CD4-positive, alpha-beta memory T cell (primary cell): ENCODE measurements at regions not wholly inside any gene's neighbourhood (a gene's known extent, or its start where the extent isn't known, plus 50 kb on each side); places are given as distances from the start of the nearest gene placed in this dataset.

Experiments used
- CTCF ChIA-PET: fragments of 350-600 bp; sonication (Branson Sonifier 250); formaldehyde crosslinking; loops from one replicate; lab custom pipeline; 2021; ENCODE audit warnings: inconsistent platforms; ENCODE audit not compliant: partially characterized antibody; lab: Charles Lee
- POLR2A ChIA-PET: fragments of 350-600 bp; sonication (Branson Sonifier 250); formaldehyde crosslinking; loops from one replicate; lab custom pipeline; 2021; ENCODE audit not compliant: partially characterized antibody; lab: Charles Lee
- DNase-seq, 5 donors: peaks; one replicate each; pipeline versions ENCODE4 v3.0.0 to v3.0.0-alpha.2; 2020 to 2022; ENCODE audit warnings: mixed read lengths in 1 of 5
- H3K27ac ChIP-seq: one replicate; pipeline ENCODE4 v1.7.0; 2013; ENCODE audit warnings: low read depth, low read length
- H3K27me3 ChIP-seq: 2 replicates; pipeline ENCODE4 v1.7.0; 2013; ENCODE audit warnings: mild to moderate bottlenecking, low read length, moderate library complexity; ENCODE audit not compliant: insufficient read depth
- H3K36me3 ChIP-seq: 2 replicates; pipeline ENCODE4 v1.7.0; 2013; ENCODE audit warnings: mild to moderate bottlenecking, low read length, moderate library complexity; ENCODE audit not compliant: insufficient read depth
- H3K4me1 ChIP-seq: 2 replicates; pipeline ENCODE4 v1.7.0; 2013; ENCODE audit warnings: mild to moderate bottlenecking, low read length, moderate library complexity; ENCODE audit not compliant: insufficient read depth
- H3K4me3 ChIP-seq, 2 donors: one replicate each; pipeline ENCODE4 v1.7.0; 2013; ENCODE audit warnings: low read length in 2 of 2, mild to moderate bottlenecking in 1 of 2
- H3K9me3 ChIP-seq, 2 donors: one replicate each; pipeline ENCODE4 v1.7.0; 2013; ENCODE audit warnings: low read length in 2 of 2, control low read depth in 1 of 2; ENCODE audit not compliant: control insufficient read depth in 1 of 2
- H3K27ac Mint-ChIP-seq, 7 donors: one replicate each; pipeline ENCODE4 v1.8.0; 2020 to 2021; ENCODE audit warnings: mixed read lengths in 7 of 7, mild to moderate bottlenecking in 6 of 7, inconsistent platforms in 3 of 7, moderate library complexity in 3 of 7
- H3K27me3 Mint-ChIP-seq, 2 donors: one replicate each; pipeline ENCODE4 v1.8.0; 2020 to 2021; ENCODE audit warnings: mixed read lengths in 2 of 2
- H3K36me3 Mint-ChIP-seq, 2 donors: one replicate each; pipeline ENCODE4 v1.8.0; 2020 to 2021; ENCODE audit warnings: mixed read lengths in 2 of 2, inconsistent platforms in 1 of 2, mild to moderate bottlenecking in 1 of 2
- H3K4me1 Mint-ChIP-seq, 4 donors: one replicate each; pipeline ENCODE4 v1.8.0; 2020 to 2021; ENCODE audit warnings: mixed read lengths in 4 of 4, mild to moderate bottlenecking in 1 of 4
- H3K4me3 Mint-ChIP-seq, 8 donors: one replicate each; pipeline ENCODE4 v1.8.0; 2020 to 2021; ENCODE audit warnings: mixed read lengths in 8 of 8, mild to moderate bottlenecking in 7 of 8, moderate library complexity in 6 of 8, inconsistent platforms in 3 of 8
- H3K9me3 Mint-ChIP-seq, 8 donors: one replicate each; pipeline ENCODE4 v1.8.0; 2020 to 2021; ENCODE audit warnings: mixed read lengths in 8 of 8, mild to moderate bottlenecking in 5 of 8, inconsistent platforms in 3 of 8, moderate library complexity in 1 of 8
- intact Hi-C: fragments of 100-400 bp; cut with micrococcal nuclease; formaldehyde crosslinking; loops from one replicate; pipeline ENCODE4 v1.15.1; 2023

DNA sequence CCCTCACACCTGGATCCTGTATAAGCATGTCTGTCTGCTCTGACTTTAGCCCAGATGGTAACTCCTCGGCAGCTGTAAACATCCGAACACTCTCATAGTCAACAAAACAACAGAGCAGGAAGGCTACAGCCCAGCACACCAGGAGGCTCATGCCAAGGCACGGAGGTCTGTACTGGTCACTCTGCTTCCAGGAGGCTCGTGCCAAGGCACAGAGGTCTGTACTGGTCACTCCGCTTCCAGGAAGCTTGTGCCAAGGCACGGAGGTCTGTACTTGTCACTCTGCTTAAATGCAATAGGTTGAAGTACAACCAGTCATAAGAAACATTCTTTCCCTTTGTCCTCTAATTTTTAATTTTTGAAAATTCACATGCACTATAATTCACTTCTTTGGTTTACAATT lies 190.1 kb upstream of the CDH4 start:
- Mint-ChIP-seq H3K9me3 (peaks cover 0 to 11% (median 2%) of the 10 kb centered on the region in 8 donors), H3K36me3 (no peaks in the 10 kb centered on the region), H3K27me3 (no peaks in the 10 kb centered on the region), H3K27ac (no peak overlapping the region), H3K4me3 (peak overlapping the region in 1 of 8 donors; percentile 49), H3K4me1 (no peaks in the 10 kb centered on the region)
- no peaks in the 10 kb centered on the region for H3K36me3 ChIP-seq
- CTCF ChIA-PET, result no interaction called here
- no peak for DNase-seq
- no peaks in the 10 kb centered on the region for H3K27me3 ChIP-seq
- POLR2A ChIA-PET, result no interaction called here
- H3K4me1 ChIP-seq, result no peaks in the 10 kb centered on the region
- H3K4me3 ChIP-seq, result no peak overlapping the region
- H3K27ac ChIP-seq, result no peak overlapping the region
- intact Hi-C loops, result no loop called here
- no peaks in the 10 kb centered on the region for H3K9me3 ChIP-seq

DNA sequence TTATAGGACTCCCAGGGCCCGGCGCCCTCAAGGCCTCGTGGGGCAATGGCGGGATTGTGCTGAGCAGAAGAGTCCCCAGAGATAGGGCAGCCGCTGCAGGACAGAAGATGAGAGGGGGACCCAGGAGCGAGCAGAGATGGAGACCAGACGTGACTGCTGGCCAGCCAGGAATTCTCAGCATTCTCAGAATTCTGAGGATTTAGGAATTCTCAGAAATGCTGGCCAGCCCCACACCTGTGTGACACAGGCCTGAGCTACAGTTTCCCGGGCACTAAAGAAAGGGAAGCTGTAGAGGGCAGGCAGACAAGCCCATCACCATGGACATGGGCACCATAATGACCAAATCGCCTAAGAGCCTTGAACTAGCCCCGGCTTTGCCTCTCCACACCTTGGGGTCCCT lies 186.2 kb upstream of the CDH4 start:
- ChIA-PET POLR2A (no interaction called here), CTCF (no interaction called here)
- Mint-ChIP-seq H3K27ac (no peak overlapping the region), H3K4me3 (no peak overlapping the region), H3K27me3 (no peaks in the 10 kb centered on the region), H3K9me3 (peaks cover 0 to 7% (median 3%) of the 10 kb centered on the region in 8 donors), H3K36me3 (no peaks in the 10 kb centered on the region), H3K4me1 (no peaks in the 10 kb centered on the region)
- Histone ChIP-seq H3K9me3 (no peaks in the 10 kb centered on the region), H3K4me3 (no peak overlapping the region), H3K27ac (no peak overlapping the region), H3K36me3 (no peaks in the 10 kb centered on the region), H3K4me1 (no peaks in the 10 kb centered on the region), H3K27me3 (no peaks in the 10 kb centered on the region)
- DNase-seq, result no peak
- intact Hi-C loops, result no loop called here

DNA sequence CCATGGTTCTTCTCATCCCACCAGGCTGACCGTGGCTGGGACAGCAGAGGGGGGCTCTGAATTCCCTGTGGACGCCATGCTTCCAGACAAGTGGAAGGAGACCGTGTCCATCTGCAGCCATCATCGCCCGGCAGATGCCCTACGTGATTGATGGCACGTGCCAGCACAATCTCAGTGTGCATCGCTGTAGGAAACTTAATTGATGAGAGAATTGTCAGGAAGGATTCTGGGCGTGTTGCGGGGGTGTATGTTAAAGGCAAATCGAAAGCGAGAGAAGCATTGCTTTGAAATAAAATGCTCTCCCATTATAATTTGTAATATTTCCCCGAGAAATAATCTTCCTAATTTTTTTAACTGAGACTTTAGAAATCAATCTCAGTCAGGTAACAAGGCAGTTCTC lies 185.5 kb upstream of the CDH4 start:
- H3K4me3 ChIP-seq, result no peak overlapping the region
- Mint-ChIP-seq H3K27me3 (no peaks in the 10 kb centered on the region), H3K27ac (no peak overlapping the region), H3K4me3 (no peak overlapping the region), H3K9me3 (peaks cover 0 to 7% (median 2%) of the 10 kb centered on the region in 8 donors), H3K4me1 (no peaks in the 10 kb centered on the region), H3K36me3 (no peaks in the 10 kb centered on the region)
- no peaks in the 10 kb centered on the region for H3K27me3 ChIP-seq
- H3K4me1 ChIP-seq, result no peaks in the 10 kb centered on the region
- H3K27ac ChIP-seq, result no peak overlapping the region
- no peaks in the 10 kb centered on the region for H3K36me3 ChIP-seq
- intact Hi-C loops, result no loop called here
- ChIA-PET CTCF (no interaction called here), POLR2A (no interaction called here)
- DNase-seq, result no peak
- no peaks in the 10 kb centered on the region for H3K9me3 ChIP-seq

DNA sequence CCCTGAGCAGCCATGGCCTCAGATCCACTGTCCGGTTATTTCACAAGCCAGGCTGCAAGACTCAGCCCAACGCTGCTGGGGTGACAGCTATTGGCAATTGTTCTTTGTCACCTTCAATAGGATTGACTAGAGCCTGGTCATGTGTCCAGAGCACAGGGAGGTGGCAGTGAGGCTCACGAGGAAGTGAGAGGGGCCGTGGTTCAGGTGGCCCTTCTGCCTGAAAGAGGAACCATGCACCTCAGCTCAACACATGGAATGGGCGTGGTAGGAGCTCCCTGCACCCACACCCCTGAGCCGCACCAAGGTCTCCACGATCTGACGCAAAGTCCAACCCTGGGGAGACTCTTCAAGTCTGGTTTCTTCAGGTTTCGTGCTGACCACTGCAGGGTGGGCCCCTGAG lies 184.8 kb upstream of the CDH4 start:
- ChIA-PET CTCF (no interaction called here), POLR2A (no interaction called here)
- Histone ChIP-seq H3K27ac (no peak overlapping the region), H3K4me3 (no peak overlapping the region), H3K27me3 (no peaks in the 10 kb centered on the region), H3K4me1 (no peaks in the 10 kb centered on the region), H3K9me3 (no peaks in the 10 kb centered on the region), H3K36me3 (no peaks in the 10 kb centered on the region)
- no peak overlapping the region for H3K27ac Mint-ChIP-seq
- no peak for DNase-seq
- H3K9me3 Mint-ChIP-seq, result peaks cover 0 to 5% (median 3%) of the 10 kb centered on the region in 8 donors
- intact Hi-C loops, result no loop called here
- H3K27me3 Mint-ChIP-seq, result no peaks in the 10 kb centered on the region
- no peak overlapping the region for H3K4me3 Mint-ChIP-seq
- H3K36me3 Mint-ChIP-seq, result no peaks in the 10 kb centered on the region
- H3K4me1 Mint-ChIP-seq, result no peaks in the 10 kb centered on the region

DNA sequence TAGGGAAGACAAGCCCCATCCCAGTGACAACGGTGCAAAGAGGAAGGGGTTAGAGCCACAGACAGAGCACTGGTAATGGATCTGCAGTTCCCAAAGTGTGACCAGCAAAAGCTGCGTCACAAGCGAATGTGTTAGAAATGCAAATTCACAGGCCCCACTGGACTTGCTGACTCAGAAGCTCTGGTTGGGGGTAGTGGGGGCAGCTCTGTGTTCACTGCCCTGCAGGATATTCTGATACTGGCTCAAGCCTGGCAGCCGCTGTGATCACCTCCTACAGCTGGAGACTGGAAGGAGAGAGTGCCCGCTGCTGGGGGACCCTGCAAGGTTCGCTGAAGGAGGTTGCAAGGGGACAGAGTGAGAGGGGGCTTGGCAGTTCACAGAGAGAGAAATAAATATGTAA lies 179.7 kb upstream of the CDH4 start:
- no peaks in the 10 kb centered on the region for H3K4me1 ChIP-seq
- H3K4me3 Mint-ChIP-seq, result no peak overlapping the region

DNA sequence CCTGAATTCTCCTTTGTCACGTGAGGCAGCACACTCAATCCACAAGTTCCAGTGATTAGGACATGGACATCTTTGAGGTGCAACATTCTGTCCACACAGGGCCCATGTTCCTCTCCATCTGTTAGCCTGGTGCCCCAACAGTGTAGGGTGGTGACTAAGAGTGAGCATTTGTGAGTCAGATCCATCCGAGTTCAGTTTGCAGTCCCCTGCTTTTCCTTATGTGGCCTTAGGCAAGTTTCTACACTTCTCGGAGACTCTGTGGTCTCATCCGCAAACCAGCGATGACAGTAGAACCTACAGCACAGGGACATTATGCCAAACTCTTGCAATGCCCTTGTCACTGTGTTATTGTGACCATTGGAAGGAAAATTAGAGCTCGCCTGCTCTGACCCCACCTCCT lies 178.7 kb upstream of the CDH4 start:
- Mint-ChIP-seq H3K27ac (no peak overlapping the region), H3K36me3 (no peaks in the 10 kb centered on the region), H3K9me3 (peaks cover 0 to 5% (median 0%) of the 10 kb centered on the region in 8 donors), H3K4me3 (no peak overlapping the region), H3K27me3 (no peaks in the 10 kb centered on the region), H3K4me1 (no peaks in the 10 kb centered on the region)
- ChIA-PET POLR2A (no interaction called here), CTCF (no interaction called here)
- intact Hi-C loops, result no loop called here
- DNase-seq, result no peak
- no peaks in the 10 kb centered on the region for H3K4me1 ChIP-seq
- no peaks in the 10 kb centered on the region for H3K9me3 ChIP-seq
- no peaks in the 10 kb centered on the region for H3K36me3 ChIP-seq
- no peak overlapping the region for H3K4me3 ChIP-seq
- H3K27me3 ChIP-seq, result no peaks in the 10 kb centered on the region
- H3K27ac ChIP-seq, result no peak overlapping the region

More for the DNA sequence above, 179.7 kb upstream of the CDH4 start:
- Mint-ChIP-seq H3K36me3 (no peaks in the 10 kb centered on the region), H3K27ac (no peak overlapping the region), H3K4me1 (no peaks in the 10 kb centered on the region), H3K27me3 (no peaks in the 10 kb centered on the region), H3K9me3 (peaks cover 0 to 5% (median 0%) of the 10 kb centered on the region in 8 donors)
- no peak for DNase-seq
- Histone ChIP-seq H3K9me3 (no peaks in the 10 kb centered on the region), H3K36me3 (no peaks in the 10 kb centered on the region), H3K27ac (no peak overlapping the region), H3K27me3 (no peaks in the 10 kb centered on the region), H3K4me3 (no peak overlapping the region)
- CTCF ChIA-PET, result no interaction called here
- POLR2A ChIA-PET, result no interaction called here
- intact Hi-C loops, result no loop called here

DNA sequence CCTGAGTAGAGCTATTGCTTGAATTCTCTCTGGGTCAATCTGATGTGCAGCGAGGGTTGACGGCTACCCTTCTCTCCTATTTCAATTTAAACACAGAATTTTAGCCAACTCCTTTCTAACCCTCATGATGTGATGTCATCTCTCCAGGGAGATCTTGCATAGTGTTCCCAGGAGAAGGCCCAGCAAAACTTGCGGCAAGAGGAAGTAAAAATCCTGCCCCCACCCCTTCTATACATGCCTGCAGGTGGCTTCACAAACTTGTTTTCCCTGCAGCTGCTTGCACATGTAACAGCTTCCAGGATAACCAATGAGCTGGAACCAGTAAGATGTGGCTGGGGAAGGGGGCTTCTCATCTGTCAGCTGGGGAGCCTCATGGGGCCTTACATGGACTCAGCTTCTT lies 169.3 kb upstream of the CDH4 start:
- Histone ChIP-seq H3K4me3 (no peak overlapping the region), H3K4me1 (no peaks in the 10 kb centered on the region), H3K27ac (no peak overlapping the region), H3K9me3 (no peaks in the 10 kb centered on the region), H3K27me3 (no peaks in the 10 kb centered on the region), H3K36me3 (no peaks in the 10 kb centered on the region)
- no peaks in the 10 kb centered on the region for H3K4me1 Mint-ChIP-seq
- no peak overlapping the region for H3K4me3 Mint-ChIP-seq
- peaks cover 0 to 2% of the 10 kb centered on the region in 2 donors for H3K27me3 Mint-ChIP-seq
- H3K9me3 Mint-ChIP-seq, result peaks cover 0 to 7% (median under 1%) of the 10 kb centered on the region in 8 donors
- ChIA-PET CTCF (no interaction called here), POLR2A (no interaction called here)
- H3K27ac Mint-ChIP-seq, result no peak overlapping the region
- intact Hi-C loops, result no loop called here
- H3K36me3 Mint-ChIP-seq, result no peaks in the 10 kb centered on the region
- no peak for DNase-seq

DNA sequence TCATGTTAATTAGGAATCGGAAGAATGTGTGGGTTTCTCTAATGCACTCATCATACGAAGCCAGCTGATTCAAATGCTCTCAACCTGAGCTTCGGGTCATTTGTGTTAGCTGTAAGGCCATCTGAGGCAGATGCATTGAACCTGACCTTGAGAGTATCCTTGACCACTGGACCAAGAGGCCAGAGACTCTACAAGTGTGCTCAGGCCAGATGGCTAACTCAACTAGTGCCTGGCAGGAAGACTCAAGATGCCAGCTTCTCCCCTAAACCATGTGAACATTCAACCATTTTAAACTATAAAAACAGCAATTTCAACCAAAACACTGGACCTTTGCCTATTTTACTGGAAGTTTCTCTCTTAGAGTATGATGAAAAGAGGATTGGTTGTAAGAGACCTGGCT lies 168.6 kb upstream of the CDH4 start:
- intact Hi-C loops, result no loop called here
- peaks cover 0 to 2% of the 10 kb centered on the region in 2 donors for H3K27me3 Mint-ChIP-seq
- Histone ChIP-seq H3K4me1 (no peaks in the 10 kb centered on the region), H3K4me3 (no peak overlapping the region), H3K27me3 (no peaks in the 10 kb centered on the region), H3K27ac (no peak overlapping the region), H3K36me3 (no peaks in the 10 kb centered on the region), H3K9me3 (no peaks in the 10 kb centered on the region)
- no peak overlapping the region for H3K27ac Mint-ChIP-seq
- H3K9me3 Mint-ChIP-seq, result peaks cover 0 to 7% (median under 1%) of the 10 kb centered on the region in 8 donors
- H3K4me3 Mint-ChIP-seq, result no peak overlapping the region
- POLR2A ChIA-PET, result no interaction called here
- CTCF ChIA-PET, result no interaction called here
- H3K36me3 Mint-ChIP-seq, result no peaks in the 10 kb centered on the region
- DNase-seq, result no peak
- no peaks in the 10 kb centered on the region for H3K4me1 Mint-ChIP-seq
